OCI-LY7 (cell line): ENCODE measurements at regions not wholly inside any gene's neighbourhood (a gene's known extent, or its start where the extent isn't known, plus 50 kb on each side); places are given as distances from the start of the nearest gene placed in this dataset.

Experiments used
- BruUV-seq: library from RNA; stranded (reverse); fragments of 400-500 nt; replicated peaks from 2 replicates; lab custom pipeline; 2021; lab: Mats Ljungman, UMichigan
- CTCF ChIA-PET: fragments of 300-600 bp; sonication (Branson Sonifier 250); formaldehyde crosslinking; loops from one replicate; lab custom pipeline; 2022; ENCODE audit warnings: antibody characterized with exemption; ENCODE audit not compliant: unreplicated experiment; lab: Charles Lee
- POLR2A ChIA-PET: fragments of 300-600 bp; sonication (Branson Sonifier 250); formaldehyde crosslinking; loops from one replicate; lab custom pipeline; 2022; ENCODE audit warnings: antibody characterized with exemption; lab: Charles Lee
- DNase-seq: peaks from one replicate; pipeline ENCODE4 v3.0.0-alpha.2; 2015; ENCODE audit warnings: low spot score
- H2AFZ ChIP-seq: fragments of 200-600 bp; sonication (generic), shearing (Covaris generic); 2 replicates; pipeline ENCODE4 v1.6.1; 2014; ENCODE audit warnings: mild to moderate bottlenecking, antibody characterized with exemption, low read length, moderate library complexity
- H3K27ac ChIP-seq: fragments of 200-600 bp; sonication (generic); 2 replicates; pipeline ENCODE4 v1.5.1; 2014; ENCODE audit warnings: mixed run types, low read depth, mild to moderate bottlenecking, moderate library complexity, low read length, inconsistent platforms; ENCODE audit not compliant: poor library complexity, severe bottlenecking
- H3K36me3 ChIP-seq: fragments of 200-600 bp; sonication (generic); 2 replicates; pipeline ENCODE4 v1.6.1; 2014; ENCODE audit warnings: mild to moderate bottlenecking, antibody characterized with exemption, low read length, moderate library complexity, mixed read lengths; ENCODE audit not compliant: insufficient read depth
- H3K4me1 ChIP-seq: fragments of 200-600 bp; sonication (generic); 2 replicates; pipeline ENCODE4 v1.5.1; 2014; ENCODE audit warnings: mild to moderate bottlenecking, low read length; ENCODE audit not compliant: insufficient read depth, poor library complexity, severe bottlenecking
- H3K4me2 ChIP-seq: fragments of 200-600 bp; sonication (generic); 2 replicates; pipeline ENCODE4 v1.6.1; 2014; ENCODE audit warnings: mild to moderate bottlenecking, low read length
- H3K4me3 ChIP-seq: fragments of 200-600 bp; sonication (generic); 2 replicates; pipeline ENCODE4 v1.5.1; 2014; ENCODE audit warnings: mild to moderate bottlenecking, low read depth, low read length; ENCODE audit not compliant: poor library complexity, severe bottlenecking
- H3K79me2 ChIP-seq: fragments of 200-600 bp; sonication (generic); 2 replicates; pipeline ENCODE4 v1.6.1; 2016; ENCODE audit warnings: low read depth, mild to moderate bottlenecking, low read length, moderate library complexity, mixed read lengths; ENCODE audit not compliant: insufficient read depth
- H3K9me2 ChIP-seq: fragments of 200-600 bp; sonication (generic); 2 replicates; pipeline ENCODE4 v1.6.1; 2016; ENCODE audit warnings: mild to moderate bottlenecking, low read length, mixed read lengths; ENCODE audit not compliant: insufficient read depth
- H3K9me3 ChIP-seq: fragments of 200-600 bp; sonication (generic); 2 replicates; pipeline ENCODE4 v1.6.1; 2014; ENCODE audit warnings: mild to moderate bottlenecking, mixed run types, low read length, mixed read lengths
- H4K20me1 ChIP-seq: fragments of 200-600 bp; sonication (generic); 2 replicates; pipeline ENCODE4 v1.6.1; 2014; ENCODE audit warnings: mild to moderate bottlenecking, antibody characterized with exemption, low read length, moderate library complexity, mixed read lengths; ENCODE audit not compliant: insufficient read depth
- EZH2phosphoT487 ChIP-seq: fragments of 200-600 bp; sonication (generic); IDR thresholded peaks from 2 replicates; pipeline ENCODE4 v1.6.1; 2018; ENCODE audit warnings: low read depth, borderline replicate concordance, mild to moderate bottlenecking, mixed run types, antibody characterized with exemption, low read length, moderate library complexity, mixed read lengths
- intact Hi-C: fragments of 100-400 bp; cut with micrococcal nuclease; formaldehyde crosslinking; loops from one replicate; pipeline ENCODE4 v1.10.0; 2022; ENCODE audit not compliant: unreplicated experiment
- TF ChIP-seq, protein P1 (sequence below): fragments of 200-600 bp; sonication (generic); conservative IDR thresholded peaks from 2 replicates; pipeline ENCODE4 v1.5.1; 2014; ENCODE audit warnings: mild to moderate bottlenecking, antibody characterized with exemption, low read length, moderate library complexity, mixed read lengths

GRCh38 chr14:30225176-30225575 lies 297.5 kb upstream of the PRKD1 start:
- H3K9me3 ChIP-seq, result no peaks in the 10 kb centered on the region
- ChIA-PET CTCF (no interaction called here), POLR2A (no interaction called here)
- no peaks in the 10 kb centered on the region for H3K9me2 ChIP-seq
- no peak for DNase-seq
- BruUV-seq, result no TSS peak
- no peak overlapping the region for H3K4me2 ChIP-seq
- no peak overlapping the region for H3K4me3 ChIP-seq
- H3K4me1 ChIP-seq, result no peaks in the 10 kb centered on the region
- no peaks in the 10 kb centered on the region for H3K36me3 ChIP-seq
- intact Hi-C loops, result no loop called here
- no peak overlapping the region for H2AFZ ChIP-seq
- H3K79me2 ChIP-seq, result no peaks in the 10 kb centered on the region
- no peak overlapping the region for H3K27ac ChIP-seq
- no peaks in the 10 kb centered on the region for H4K20me1 ChIP-seq
- TF ChIP-seq, protein P1, sequence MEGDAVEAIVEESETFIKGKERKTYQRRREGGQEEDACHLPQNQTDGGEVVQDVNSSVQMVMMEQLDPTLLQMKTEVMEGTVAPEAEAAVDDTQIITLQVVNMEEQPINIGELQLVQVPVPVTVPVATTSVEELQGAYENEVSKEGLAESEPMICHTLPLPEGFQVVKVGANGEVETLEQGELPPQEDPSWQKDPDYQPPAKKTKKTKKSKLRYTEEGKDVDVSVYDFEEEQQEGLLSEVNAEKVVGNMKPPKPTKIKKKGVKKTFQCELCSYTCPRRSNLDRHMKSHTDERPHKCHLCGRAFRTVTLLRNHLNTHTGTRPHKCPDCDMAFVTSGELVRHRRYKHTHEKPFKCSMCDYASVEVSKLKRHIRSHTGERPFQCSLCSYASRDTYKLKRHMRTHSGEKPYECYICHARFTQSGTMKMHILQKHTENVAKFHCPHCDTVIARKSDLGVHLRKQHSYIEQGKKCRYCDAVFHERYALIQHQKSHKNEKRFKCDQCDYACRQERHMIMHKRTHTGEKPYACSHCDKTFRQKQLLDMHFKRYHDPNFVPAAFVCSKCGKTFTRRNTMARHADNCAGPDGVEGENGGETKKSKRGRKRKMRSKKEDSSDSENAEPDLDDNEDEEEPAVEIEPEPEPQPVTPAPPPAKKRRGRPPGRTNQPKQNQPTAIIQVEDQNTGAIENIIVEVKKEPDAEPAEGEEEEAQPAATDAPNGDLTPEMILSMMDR, result no peak
- TF ChIP-seq EZH2phosphoT487, result no peak

- no peak overlapping the region for H3K4me3 ChIP-seq
- H3K4me2 ChIP-seq, result no peak overlapping the region
- intact Hi-C loops, result no loop called here
- no peaks in the 10 kb centered on the region for H3K36me3 ChIP-seq
- no TSS peak for BruUV-seq
- H3K9me2 ChIP-seq, result no peaks in the 10 kb centered on the region
- no peak for TF ChIP-seq EZH2phosphoT487
- TF ChIP-seq, protein P1, result no peak
- ChIA-PET POLR2A (no interaction called here), CTCF (no interaction called here)
- no peaks in the 10 kb centered on the region for H3K79me2 ChIP-seq
- DNase-seq, result no peak
- H2AFZ ChIP-seq, result no peak overlapping the region
- H4K20me1 ChIP-seq, result no peaks in the 10 kb centered on the region
- H3K4me1 ChIP-seq, result no peaks in the 10 kb centered on the region
- no peak overlapping the region for H3K27ac ChIP-seq
- H3K9me3 ChIP-seq, result no peaks in the 10 kb centered on the region
Measured at GRCh38 chr14:30227436-30227835, 299.8 kb upstream of the PRKD1 start.

DNA sequence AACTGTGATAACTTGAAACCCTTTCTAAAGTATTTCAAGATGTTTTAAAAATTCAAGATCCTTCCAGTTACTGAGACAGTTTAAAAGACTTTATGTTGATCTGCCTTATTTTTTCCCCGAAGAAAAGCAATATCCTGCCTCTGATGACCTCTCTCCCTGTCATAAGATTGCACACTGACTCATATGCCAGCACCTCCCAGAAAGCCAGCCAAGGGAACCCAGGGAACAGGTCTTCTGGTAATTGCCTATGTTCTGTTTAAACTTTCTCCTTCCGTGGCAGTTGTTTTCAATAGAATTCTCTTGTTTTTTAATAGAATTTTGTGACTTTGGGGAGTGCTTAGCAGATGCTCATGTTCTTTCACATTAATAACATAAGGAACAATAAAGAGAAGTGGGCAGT lies 300.2 kb upstream of the PRKD1 start:
- no peaks in the 10 kb centered on the region for H3K79me2 ChIP-seq
- H3K4me3 ChIP-seq, result no peak overlapping the region
- intact Hi-C loops, result no loop called here
- BruUV-seq, result no TSS peak
- no peaks in the 10 kb centered on the region for H3K4me1 ChIP-seq
- H3K9me2 ChIP-seq, result no peaks in the 10 kb centered on the region
- ChIA-PET CTCF (no interaction called here), POLR2A (no interaction called here)
- no peak overlapping the region for H3K27ac ChIP-seq
- no peaks in the 10 kb centered on the region for H3K36me3 ChIP-seq
- TF ChIP-seq EZH2phosphoT487, result no peak
- TF ChIP-seq, protein P1, result no peak
- H3K4me2 ChIP-seq, result no peak overlapping the region
- H2AFZ ChIP-seq, result no peak overlapping the region
- no peak for DNase-seq
- H3K9me3 ChIP-seq, result no peaks in the 10 kb centered on the region
- H4K20me1 ChIP-seq, result no peaks in the 10 kb centered on the region
